ENCODE measurements at regions not wholly inside any gene's neighbourhood (a gene's known extent, or its start where the extent isn't known, plus 50 kb on each side); places are given as distances from the start of the nearest gene placed in this dataset.
A peak's percentile ranks its signal among the peaks of the same experiment; 100 is the strongest.

GRCh38 chr10:42999385-43000020 is 77.4 kb upstream of the RET start:
- no peak for DNase-seq (ENCODE audit: low read depth)

DNA sequence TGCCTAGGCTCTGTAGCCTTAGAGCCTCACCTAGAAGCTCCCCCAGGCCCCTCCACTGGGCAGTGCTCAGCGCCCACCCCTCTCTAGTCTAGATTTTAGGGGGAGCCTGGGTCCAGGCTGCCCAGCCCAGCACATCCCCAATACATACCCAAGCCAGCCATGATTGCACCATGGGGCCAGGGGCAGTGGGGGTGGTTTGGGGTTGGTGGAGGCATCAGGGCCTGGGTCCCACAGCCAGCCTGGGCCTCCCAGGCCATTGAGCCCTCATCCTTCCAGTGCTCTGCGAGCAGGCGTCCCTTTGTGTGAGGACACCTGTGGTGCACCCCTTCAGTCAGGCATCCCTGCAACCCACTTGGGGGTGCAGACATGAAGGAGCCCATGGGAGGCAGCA is 76.9 kb upstream of the RET start:
- no peak for DNase-seq (ENCODE audit: low read depth)

DNA sequence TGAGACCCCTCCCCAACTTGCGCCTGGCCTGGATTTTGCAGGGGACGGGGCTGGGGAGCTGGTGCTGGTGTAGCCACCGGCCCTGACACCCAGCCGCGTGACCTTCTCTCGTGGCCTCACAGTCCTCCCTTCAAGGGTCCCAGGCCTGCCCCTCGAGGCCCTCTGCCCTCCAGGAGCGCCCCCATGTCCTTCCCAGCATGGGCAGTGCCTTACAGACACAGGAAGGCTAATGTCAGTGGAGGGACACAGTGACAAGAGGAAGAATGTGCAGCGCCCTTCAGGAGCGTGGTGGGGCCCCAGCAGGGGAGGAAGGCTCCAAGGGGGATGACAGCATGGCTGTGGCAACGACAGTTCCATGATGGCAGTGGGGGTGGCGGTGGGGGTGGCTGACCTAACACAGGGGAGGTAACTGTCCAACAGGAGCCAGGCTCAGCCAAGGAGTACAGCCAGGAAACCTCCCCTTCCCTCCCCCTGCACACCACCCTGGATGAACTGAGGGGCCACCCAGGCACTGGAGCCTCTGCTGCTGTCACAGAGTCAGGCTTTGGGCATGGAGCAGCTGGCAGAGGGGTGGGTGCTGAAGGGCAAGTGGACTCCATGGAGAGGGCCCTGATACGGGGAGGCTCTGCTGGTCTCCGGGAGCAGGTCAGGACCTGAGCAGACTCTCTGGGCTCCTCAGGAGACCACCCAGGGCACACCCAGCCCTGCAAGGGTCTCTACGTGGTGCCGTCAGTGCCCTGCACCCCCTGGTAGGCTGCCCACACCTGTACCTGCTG is 76.0 kb upstream of the RET start:
- no peak for DNase-seq (ENCODE audit: low read depth)

GRCh38 chr10:43001427-43001795 is 75.5 kb upstream of the RET start:
- no peak for DNase-seq (ENCODE audit: low read depth)

GRCh38 chr10:43002596-43002995 is 74.3 kb upstream of the RET start:
- DNase-seq (ENCODE audit: low read depth), result no peak

DNA sequence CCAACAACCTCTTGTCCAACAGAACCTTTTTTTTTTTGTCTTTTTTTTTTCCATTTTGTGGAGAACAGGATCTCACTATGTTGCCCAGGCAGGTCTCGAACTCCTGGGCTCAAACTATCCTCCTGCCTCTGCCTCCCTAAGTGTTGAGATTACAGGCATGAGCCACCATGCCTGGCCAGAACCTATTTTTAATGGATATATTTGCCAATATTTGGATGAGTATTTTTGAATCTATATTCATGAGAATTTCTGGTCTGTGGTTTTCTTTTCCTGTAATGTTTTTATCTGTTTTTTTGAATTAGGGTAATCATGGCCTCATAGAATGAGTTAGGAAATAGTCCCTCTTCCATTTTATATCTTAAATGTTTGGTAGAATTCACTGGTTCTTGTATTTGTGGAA is 70.4 kb upstream of the RET start:
- no peak for DNase-seq (ENCODE audit: low read depth)

DNA sequence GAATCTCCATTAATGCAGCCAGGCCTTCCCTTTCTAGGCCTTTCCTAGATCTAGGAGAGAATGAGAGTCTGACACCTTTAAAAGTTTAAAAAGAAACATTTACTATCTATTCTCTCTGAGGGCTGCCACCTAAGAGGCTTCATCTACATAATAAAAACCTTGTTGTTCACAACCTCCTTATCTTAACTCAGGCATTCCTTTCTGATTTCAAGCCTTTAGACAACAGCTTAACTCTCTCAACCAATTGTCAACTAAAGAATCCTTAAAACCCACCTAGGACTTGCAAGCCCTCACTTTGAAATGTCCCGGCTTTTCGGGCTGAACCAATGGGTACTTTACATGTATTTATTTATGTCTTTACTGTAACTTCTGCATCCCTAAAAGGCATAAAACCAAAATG is 64.3 kb upstream of the RET start:
- DNase-seq (ENCODE audit: low read depth), result no peak

DNA sequence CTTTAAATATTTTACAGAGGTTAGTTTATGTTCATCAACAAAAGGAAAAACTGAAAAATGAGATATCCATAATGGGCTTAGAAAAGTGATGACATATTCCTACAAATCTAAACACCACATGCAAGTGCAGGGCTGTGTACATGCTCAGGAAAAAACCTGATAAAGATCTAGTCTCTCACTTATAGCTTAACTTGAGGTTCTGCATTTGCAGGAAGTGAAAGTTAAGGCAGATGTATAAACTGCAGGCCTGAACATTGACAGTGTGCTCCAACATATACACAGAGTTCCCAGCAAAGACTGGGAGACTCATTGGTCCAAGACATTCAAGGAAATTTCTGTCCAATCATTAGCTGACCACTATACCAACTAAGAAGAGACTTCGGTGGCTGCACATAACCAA is 63.8 kb upstream of the RET start:
- DNase-seq (ENCODE audit: low read depth), result no peak

- no peak for DNase-seq (ENCODE audit: low read depth)
Observed at GRCh38 chr10:43024524-43024923, 52.3 kb upstream of the RET start.

DNA sequence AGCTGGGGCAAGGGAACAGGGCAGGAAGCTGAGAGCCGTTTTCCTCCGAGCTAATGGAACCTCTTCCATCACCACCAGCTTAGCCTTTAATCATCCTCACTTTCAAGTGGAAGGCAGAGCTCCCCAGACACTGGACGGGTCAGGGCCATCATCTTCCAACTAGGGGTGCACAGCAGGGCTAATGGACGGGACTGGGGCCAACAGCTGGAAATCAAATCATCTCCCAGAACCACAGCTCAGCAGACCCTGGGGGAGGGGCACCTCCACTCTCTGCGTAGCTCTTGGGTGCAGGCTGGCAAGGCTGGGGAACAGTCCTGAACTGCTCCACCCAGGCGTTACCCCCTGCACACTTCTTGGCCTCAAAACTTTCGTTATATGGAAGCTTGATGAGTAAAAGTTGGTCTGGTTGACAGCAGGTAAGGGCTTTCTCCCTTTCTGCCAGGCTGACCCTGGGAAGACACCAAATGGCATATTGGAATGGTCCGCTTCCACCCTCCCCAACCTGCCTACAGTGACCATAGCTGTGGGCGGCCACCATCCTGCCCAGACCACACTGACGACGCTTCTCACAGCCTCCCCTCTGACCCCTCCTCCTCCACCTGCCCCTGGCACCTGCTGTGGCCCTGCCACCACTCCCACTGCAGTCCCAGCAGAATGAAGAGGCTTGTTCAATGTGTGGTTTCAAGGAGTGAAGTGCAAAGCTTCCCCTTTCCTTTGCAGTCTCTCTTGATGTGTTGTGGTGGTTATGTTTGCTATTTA is 51.7 kb upstream of the RET start:
- DNase-seq (ENCODE audit: low read depth), result no peak

GRCh38 chr10:43026039-43026973 is 50.6 kb upstream of the RET start:
- DNase-seq (ENCODE audit: low read depth), result no peak

Small RNAs in the stretch of these regions (microRNA-seq; reads per million reads assigned to microRNA genes)
- gene MIR5100, result 4.7 reads per million, percentile 21 among the genes with 10 or more reads in this experiment

Data from myocyte (in vitro differentiated cells).